ENCODE measurements at regions not wholly inside any gene's neighbourhood (a gene's known extent, or its start where the extent isn't known, plus 50 kb on each side); places are given as distances from the start of the nearest gene placed in this dataset.

GRCh38 chr9:6703898-6704639 is 53.7 kb upstream of the KDM4C start:
- Histone ChIP-seq H3K27ac (ENCODE audit: low read depth in 1 of 2, low read length in 1 of 2) (peak overlapping the region; percentile 89 to 92), H3K27me3 (ENCODE audit: control insufficient read depth in 2 of 2, insufficient read depth in 1 of 2, low read length in 1 of 2) (no peaks in the 10 kb centered on the region), H3K4me3 (ENCODE audit: low read length in 2 of 2) (peak overlapping the region; percentile 78 to 89), H3K4me1 (ENCODE audit: control insufficient read depth in 2 of 2, insufficient read depth in 2 of 2, low read length in 2 of 2) (peaks cover 0 to 14% of the 10 kb centered on the region in 2 donors), H3K9me3 (ENCODE audit: control insufficient read depth in 2 of 2, insufficient read depth in 1 of 2, low read length in 1 of 2) (peaks cover 0 to 5% of the 10 kb centered on the region in 2 donors), H3K36me3 (ENCODE audit: control insufficient read depth in 2 of 2, insufficient read depth in 2 of 2, low read length in 1 of 2) (no peaks in the 10 kb centered on the region)
- DNase-seq (ENCODE audit: low read depth in 6 of 9, low spot score in 9 of 9), result peak; percentile 64 to 96 (median 87)
- 1% methylated on average over 57 of the region's 57 CpGs for WGBS

DNA sequence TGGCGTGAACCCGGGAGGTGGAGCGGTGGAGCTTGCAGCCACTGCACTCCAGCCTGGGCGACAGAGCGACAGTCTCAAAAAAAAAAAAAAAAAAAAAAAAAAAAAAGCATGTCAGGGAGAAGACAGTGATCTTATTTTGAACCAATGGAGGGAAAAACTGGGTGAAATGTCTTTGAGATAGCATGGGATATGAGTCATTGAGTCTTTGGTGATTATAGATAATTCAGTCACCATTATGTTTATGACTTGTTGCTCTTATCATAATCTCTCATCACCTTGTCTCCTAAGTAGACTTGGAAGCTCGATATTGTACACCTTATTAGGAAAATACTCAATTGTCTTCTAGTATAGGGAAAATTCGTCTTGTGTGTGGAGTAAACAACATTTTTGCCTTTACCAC is 55.1 kb upstream of the KDM4C start:
- Histone ChIP-seq H3K27ac (ENCODE audit: low read depth in 1 of 2, low read length in 1 of 2) (no peak overlapping the region), H3K4me3 (ENCODE audit: low read length in 2 of 2) (no peak overlapping the region), H3K4me1 (ENCODE audit: control insufficient read depth in 2 of 2, insufficient read depth in 2 of 2, low read length in 2 of 2) (peaks cover 0 to 14% of the 10 kb centered on the region in 2 donors), H3K36me3 (ENCODE audit: control insufficient read depth in 2 of 2, insufficient read depth in 2 of 2, low read length in 1 of 2) (no peaks in the 10 kb centered on the region), H3K9me3 (ENCODE audit: control insufficient read depth in 2 of 2, insufficient read depth in 1 of 2, low read length in 1 of 2) (no peaks in the 10 kb centered on the region), H3K27me3 (ENCODE audit: control insufficient read depth in 2 of 2, insufficient read depth in 1 of 2, low read length in 1 of 2) (no peaks in the 10 kb centered on the region)
- DNase-seq (ENCODE audit: low read depth in 6 of 9, low spot score in 9 of 9), result no peak
- 99% methylated on average over 7 of the region's 7 CpGs for WGBS

- 94% methylated on average over 9 of the region's 9 CpGs for WGBS
- Histone ChIP-seq H3K4me1 (ENCODE audit: control insufficient read depth in 2 of 2, insufficient read depth in 2 of 2, low read length in 2 of 2) (no peaks in the 10 kb centered on the region), H3K4me3 (ENCODE audit: low read length in 2 of 2) (no peak overlapping the region), H3K27me3 (ENCODE audit: control insufficient read depth in 2 of 2, insufficient read depth in 1 of 2, low read length in 1 of 2) (no peaks in the 10 kb centered on the region), H3K27ac (ENCODE audit: low read depth in 1 of 2, low read length in 1 of 2) (no peak overlapping the region), H3K9me3 (ENCODE audit: control insufficient read depth in 2 of 2, insufficient read depth in 1 of 2, low read length in 1 of 2) (no peaks in the 10 kb centered on the region), H3K36me3 (ENCODE audit: control insufficient read depth in 2 of 2, insufficient read depth in 2 of 2, low read length in 1 of 2) (no peaks in the 10 kb centered on the region)
- DNase-seq (ENCODE audit: low read depth in 6 of 9, low spot score in 9 of 9), result no peak
Measured at GRCh38 chr9:6696178-6696577, 50.6 kb upstream of the GLDC start.

GRCh38 chr9:6695121-6695814 is 49.7 kb upstream of the GLDC start:
- Histone ChIP-seq H3K4me3 (ENCODE audit: low read length in 2 of 2) (no peak overlapping the region), H3K27me3 (ENCODE audit: control insufficient read depth in 2 of 2, insufficient read depth in 1 of 2, low read length in 1 of 2) (no peaks in the 10 kb centered on the region), H3K27ac (ENCODE audit: low read depth in 1 of 2, low read length in 1 of 2) (no peak overlapping the region), H3K36me3 (ENCODE audit: control insufficient read depth in 2 of 2, insufficient read depth in 2 of 2, low read length in 1 of 2) (no peaks in the 10 kb centered on the region), H3K9me3 (ENCODE audit: control insufficient read depth in 2 of 2, insufficient read depth in 1 of 2, low read length in 1 of 2) (no peaks in the 10 kb centered on the region), H3K4me1 (ENCODE audit: control insufficient read depth in 2 of 2, insufficient read depth in 2 of 2, low read length in 2 of 2) (no peaks in the 10 kb centered on the region)
- no peak for DNase-seq (ENCODE audit: low read depth in 6 of 9, low spot score in 9 of 9)
- 96% methylated on average over 7 of the region's 7 CpGs for WGBS

Measured in thymus (tissue), 11 donors.